Ovary (tissue), 3 donors: ENCODE measurements at regions not wholly inside any gene's neighbourhood (a gene's known extent, or its start where the extent isn't known, plus 50 kb on each side); places are given as distances from the start of the nearest gene placed in this dataset.

ENCODE experiments used
- POLR2A ChIP-seq: fragments of 450-650 bp; IDR thresholded peaks from one replicate; pipeline ENCODE4 v1.6.1; 2017; ENCODE audit warnings: antibody characterized with exemption, mild to moderate bottlenecking, moderate library complexity
- TF ChIP-seq, protein P1 (sequence below), 3 donors: fragments of 450-650 bp in 2 of 3; fragments of 200-600 bp in 1 of 3; IDR thresholded peaks; one replicate each; pipeline versions ENCODE4 v1.5.1 to v1.8.0; 2016 to 2022; ENCODE audit warnings: antibody characterized with exemption in 3 of 3, mild to moderate bottlenecking in 1 of 3
- donor health status: DM: no; HTN: no; CAD: no.

DNA sequence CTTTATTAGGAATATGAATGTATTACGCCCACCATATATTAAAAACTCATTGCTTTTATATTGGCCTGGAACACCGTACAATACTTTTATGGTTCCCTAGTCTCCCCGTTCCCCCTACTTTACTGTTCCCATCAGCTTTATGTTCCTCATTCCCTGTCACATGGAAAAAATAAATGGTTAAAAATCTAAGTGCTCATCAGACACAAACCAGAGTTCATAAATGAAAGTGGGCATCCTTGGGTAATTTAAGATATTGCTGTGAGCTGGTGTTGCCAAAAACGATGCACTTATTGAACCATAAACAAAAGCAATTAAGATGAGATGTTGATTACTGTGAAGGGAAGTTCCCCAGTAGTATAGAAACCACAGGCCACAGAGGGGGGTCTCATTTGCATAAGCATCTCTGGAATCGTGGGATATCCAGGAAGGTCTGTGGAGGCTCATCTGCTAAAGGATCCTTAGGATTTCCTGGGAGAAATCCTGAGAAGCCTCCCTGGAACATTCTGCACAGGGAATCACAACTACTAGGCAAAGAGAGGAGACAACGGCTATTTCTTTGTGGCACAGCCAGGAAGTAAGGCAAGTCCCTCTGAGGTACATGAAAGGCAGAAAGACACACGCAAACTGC is 591.4 kb upstream of the CDH11 start:
- no peak for TF ChIP-seq POLR2A
- TF ChIP-seq, protein P1, sequence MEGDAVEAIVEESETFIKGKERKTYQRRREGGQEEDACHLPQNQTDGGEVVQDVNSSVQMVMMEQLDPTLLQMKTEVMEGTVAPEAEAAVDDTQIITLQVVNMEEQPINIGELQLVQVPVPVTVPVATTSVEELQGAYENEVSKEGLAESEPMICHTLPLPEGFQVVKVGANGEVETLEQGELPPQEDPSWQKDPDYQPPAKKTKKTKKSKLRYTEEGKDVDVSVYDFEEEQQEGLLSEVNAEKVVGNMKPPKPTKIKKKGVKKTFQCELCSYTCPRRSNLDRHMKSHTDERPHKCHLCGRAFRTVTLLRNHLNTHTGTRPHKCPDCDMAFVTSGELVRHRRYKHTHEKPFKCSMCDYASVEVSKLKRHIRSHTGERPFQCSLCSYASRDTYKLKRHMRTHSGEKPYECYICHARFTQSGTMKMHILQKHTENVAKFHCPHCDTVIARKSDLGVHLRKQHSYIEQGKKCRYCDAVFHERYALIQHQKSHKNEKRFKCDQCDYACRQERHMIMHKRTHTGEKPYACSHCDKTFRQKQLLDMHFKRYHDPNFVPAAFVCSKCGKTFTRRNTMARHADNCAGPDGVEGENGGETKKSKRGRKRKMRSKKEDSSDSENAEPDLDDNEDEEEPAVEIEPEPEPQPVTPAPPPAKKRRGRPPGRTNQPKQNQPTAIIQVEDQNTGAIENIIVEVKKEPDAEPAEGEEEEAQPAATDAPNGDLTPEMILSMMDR (IDR thresholded peaks at IDR 0.05), result no peak
